ENCODE measurements at regions not wholly inside any gene's neighbourhood (a gene's known extent, or its start where the extent isn't known, plus 50 kb on each side); places are given as distances from the start of the nearest gene placed in this dataset.
A peak's percentile ranks its signal among the peaks of the same experiment; 100 is the strongest.

GRCh38 chr21:36647279-36648093, 51.4 kb upstream of the SIM2 start:
- in situ Hi-C loops (cut with HindIII; ENCODE audit: extremely low pct_ligation_motif_present, low pct_unique_long_range_greater_than_20kb): no loop called here
- peak; percentile 18 for FAIRE-seq
- peak; percentile 98 for ATAC-seq
- CTCF ChIA-PET (ENCODE audit: low intra/inter-chr PET ratio, low total read pairs): no interaction called here
- Histone ChIP-seq H4K20me1 (ENCODE audit: insufficient read depth, low read length) (no peaks in the 10 kb centered on the region), H3K9me3 (ENCODE audit: low read length) (no peaks in the 10 kb centered on the region), H3K4me3 (replicated peaks in 1 of 3; ENCODE audit: insufficient read depth in 1 of 3, low read depth in 2 of 3, low read length in 3 of 3) (no peak overlapping the region), H3K9ac (ENCODE audit: insufficient read depth, low read depth, low read length) (no peak overlapping the region), H3K4me1 (ENCODE audit: insufficient read depth, low read length) (peaks cover 28% of the 10 kb centered on the region), H3K79me2 (ENCODE audit: insufficient read depth, low read length) (no peaks in the 10 kb centered on the region), H3K4me2 (ENCODE audit: low read depth, low read length) (peak overlapping the region; percentile 43), H3K36me3 (replicated peaks in 1 of 2; ENCODE audit: control insufficient read depth in 1 of 2, insufficient read depth in 2 of 2, low read length in 2 of 2) (no peaks in the 10 kb centered on the region), H2AFZ (ENCODE audit: low read length) (no peak overlapping the region), H3K27me3 (ENCODE audit: control insufficient read depth in 1 of 2, insufficient read depth in 2 of 2, low read length in 2 of 2) (no peaks in the 10 kb centered on the region; a peak in 1 of 5 replicates), H3K27ac (ENCODE audit: extremely low read length, insufficient read depth, low read length) (no peak overlapping the region)
- intact Hi-C loops (cut with micrococcal nuclease; ENCODE audit: unreplicated experiment): no loop called here
- WGBS (ENCODE audit: low lambda C conversion rate): 40% methylated on average over 13 of the region's 15 CpGs
- BruUV-seq (replicated peaks): no TSS peak
- POLR2A ChIA-PET: interaction anchor here (0.5 to 1.1 kb wide), 3 partner anchors 14 to 453 kb away, joined by 3 to 5 read pairs (median 4); no protein-coding TSS in a partner anchor
- DNase-seq (ENCODE audit: low spot score): peak; percentile 68
- TF ChIP-seq RBAK (CRISPR knock-in tag; IDR thresholded peaks at IDR 0.05) (no peak), SYNCRIP (IDR thresholded peaks at IDR 0.05; ENCODE audit: insufficient read depth, low read depth, low read length) (no peak), ERF (CRISPR knock-in tag; IDR thresholded peaks at IDR 0.05) (no peak), NR3C1 (CRISPR knock-in tag; IDR thresholded peaks at IDR 0.05) (no peak), GMEB1 (CRISPR knock-in tag; IDR thresholded peaks at IDR 0.05; ENCODE audit: borderline replicate concordance) (no peak), KLF16 (CRISPR knock-in tag; IDR thresholded peaks at IDR 0.05) (no peak), MIXL1 (CRISPR knock-in tag; IDR thresholded peaks at IDR 0.05) (0 out of 2 replicates have a peak, but pooled peaks have one; percentile 16), SMYD3 (CRISPR knock-in tag; IDR thresholded peaks at IDR 0.05) (no peak), SOX13 (IDR thresholded peaks at IDR 0.05) (no peak), SOX13 (CRISPR knock-in tag; conservative IDR thresholded peaks at IDR 0.05 in 1 of 2, IDR thresholded peaks at IDR 0.05 in 1 of 2) (peak in 1 of 2 experiments; percentile 49; a peak in 1 of 4 replicates), GABPA (IDR thresholded peaks at IDR 0.05; ENCODE audit: low read depth, low read length) (no peak), GABPA (CRISPR knock-in tag; IDR thresholded peaks at IDR 0.05; ENCODE audit: low read depth) (no peak), REL (CRISPR knock-in tag; conservative IDR thresholded peaks at IDR 0.05) (no peak), DBP (CRISPR knock-in tag; IDR thresholded peaks at IDR 0.05; ENCODE audit: not compliant biosample characterization) (no peak), ZFP36L1 (CRISPR knock-in tag; IDR thresholded peaks at IDR 0.05) (no peak), ZNF136 (CRISPR knock-in tag; IDR thresholded peaks at IDR 0.05; ENCODE audit: low read depth) (no peak), FOXA3 (CRISPR knock-in tag; IDR thresholded peaks at IDR 0.05) (peak; percentile 40; the same call in 1 of the 2 replicates), ZKSCAN1 (IDR thresholded peaks at IDR 0.05; ENCODE audit: low read length) (no peak)

Data from HepG2 (cell line).